Neural cell (in vitro differentiated cells): ENCODE measurements at regions not wholly inside any gene's neighbourhood (a gene's known extent, or its start where the extent isn't known, plus 50 kb on each side); places are given as distances from the start of the nearest gene placed in this dataset.

Experiments used
- H2AFZ ChIP-seq: fragments of 200-600, 300-800 bp; sonication (generic), shearing (Covaris generic); 2 replicates; pipeline ENCODE4 v1.6.0; 2014; ENCODE audit warnings: low read depth, mild to moderate bottlenecking, antibody characterized with exemption, low read length, moderate library complexity
- H3F3A ChIP-seq: fragments of 200-600 bp; shearing (Covaris generic); 2 replicates; pipeline ENCODE4 v1.6.1; 2016; ENCODE audit warnings: mild to moderate bottlenecking, moderate library complexity, mixed read lengths, antibody characterized with exemption, low read length; ENCODE audit not compliant: insufficient read depth, poor library complexity, severe bottlenecking
- H3K27ac ChIP-seq: fragments of 200-600, 300-800 bp; sonication (generic), shearing (Covaris generic); 2 replicates; pipeline ENCODE4 v1.5.1; 2014; ENCODE audit warnings: mild to moderate bottlenecking, low read length, moderate library complexity
- H3K27me3 ChIP-seq: fragments of 300-800, 200-600 bp; sonication (generic), shearing (Covaris generic); 2 replicates; pipeline ENCODE4 v1.6.0; 2014; ENCODE audit warnings: mild to moderate bottlenecking, low read depth, low read length, moderate library complexity; ENCODE audit not compliant: insufficient read depth
- H3K36me3 ChIP-seq: fragments of 300-800, 200-600 bp; sonication (generic), shearing (Covaris generic); 2 replicates; pipeline ENCODE4 v1.5.1; 2014; ENCODE audit warnings: mild to moderate bottlenecking, antibody characterized with exemption, low read length, moderate library complexity; ENCODE audit not compliant: insufficient read depth
- H3K4me2 ChIP-seq: fragments of 300-800, 200-600 bp; sonication (generic), shearing (Covaris generic); 2 replicates; pipeline ENCODE4 v1.6.0; 2014; ENCODE audit warnings: mild to moderate bottlenecking, low read length
- H3K4me3 ChIP-seq: fragments of 300-800, 200-600 bp; sonication (generic), shearing (Covaris generic); 2 replicates; pipeline ENCODE4 v1.5.1; 2014; ENCODE audit warnings: mild to moderate bottlenecking, low read length, moderate library complexity
- H3K79me2 ChIP-seq: fragments of 200-600 bp; shearing (Covaris generic); replicated peaks from 2 replicates; pipeline ENCODE4 v1.6.0; 2014; ENCODE audit warnings: mild to moderate bottlenecking, low read length, moderate library complexity; ENCODE audit not compliant: insufficient read depth
- H3K9ac ChIP-seq: fragments of 300-800, 200-600 bp; sonication (generic), shearing (Covaris generic); 2 replicates; pipeline ENCODE4 v1.6.1; 2016; ENCODE audit warnings: mild to moderate bottlenecking, low read length, mixed read lengths
- H3K9me2 ChIP-seq: fragments of 200-600 bp; shearing (Covaris generic); 2 replicates; pipeline ENCODE4 v1.6.1; 2016; ENCODE audit warnings: mild to moderate bottlenecking, low read length, mixed read lengths; ENCODE audit not compliant: insufficient read depth
- H3K9me3 ChIP-seq: fragments of 200-600, 300-800 bp; sonication (generic), shearing (Covaris generic); 2 replicates; pipeline ENCODE4 v1.6.1; 2016; ENCODE audit warnings: mild to moderate bottlenecking, mixed run types, low read length, moderate library complexity, mixed read lengths
- H4K20me1 ChIP-seq: fragments of 200-600 bp; shearing (Covaris generic); 2 replicates; pipeline ENCODE4 v1.6.1; 2016; ENCODE audit warnings: mild to moderate bottlenecking, mixed run types; ENCODE audit not compliant: insufficient read depth
- CTCF ChIP-seq: fragments of 450-650 bp; IDR thresholded peaks from 2 replicates; pipeline ENCODE4 v1.5.1; 2014; ENCODE audit warnings: antibody characterized with exemption, mild to moderate bottlenecking, moderate library complexity; ENCODE audit not compliant: poor library complexity, severe bottlenecking
- EP300 ChIP-seq: fragments of 450-650 bp; conservative IDR thresholded peaks from 2 replicates; pipeline ENCODE4 v1.6.1; 2014; ENCODE audit warnings: antibody characterized with exemption, mild to moderate bottlenecking, moderate library complexity; ENCODE audit not compliant: poor library complexity, severe bottlenecking
- EZH2 ChIP-seq: fragments of 200-600, 300-800 bp; shearing (Covaris generic), sonication (generic); IDR thresholded peaks from 2 replicates; pipeline ENCODE4 v1.6.1; 2014; ENCODE audit warnings: antibody characterized with exemption, low read length, borderline replicate concordance, mild to moderate bottlenecking; ENCODE audit not compliant: insufficient read depth, poor library complexity, severe bottlenecking
- MXI1 ChIP-seq: fragments of 450-650 bp; conservative IDR thresholded peaks from 2 replicates; pipeline ENCODE4 v1.6.1; 2014; ENCODE audit warnings: antibody characterized with exemption, mild to moderate bottlenecking; ENCODE audit not compliant: poor library complexity, severe bottlenecking
- POLR2AphosphoS5 ChIP-seq: IDR thresholded peaks from 2 replicates; pipeline ENCODE4 v1.6.1; 2012
- RAD21 ChIP-seq: fragments of 450-650 bp; conservative IDR thresholded peaks from 2 replicates; pipeline ENCODE4 v1.6.1; 2014; ENCODE audit warnings: antibody characterized with exemption, mild to moderate bottlenecking, moderate library complexity
- REST ChIP-seq: IDR thresholded peaks from 2 replicates; pipeline ENCODE4 v1.6.1; 2012; ENCODE audit warnings: borderline replicate concordance
- SMC3 ChIP-seq: fragments of 450-650 bp; conservative IDR thresholded peaks from 2 replicates; pipeline ENCODE4 v1.6.1; 2014; ENCODE audit warnings: antibody characterized with exemption, mild to moderate bottlenecking, moderate library complexity; ENCODE audit not compliant: poor library complexity

- no peaks in the 10 kb centered on the region for H3K36me3 ChIP-seq
- peaks cover 38% of the 10 kb centered on the region for H3K27me3 ChIP-seq
- H3K4me2 ChIP-seq, result no peak overlapping the region
These were observed 74.0 kb downstream of the FOXD2 start for GRCh38 chr1:47511825-47512224.

GRCh38 chr1:47513393-47513792 lies 75.5 kb downstream of the FOXD2 start:
- Histone ChIP-seq H4K20me1 (no peaks in the 10 kb centered on the region), H3K27me3 (peaks cover 22% of the 10 kb centered on the region), H3K79me2 (no peaks in the 10 kb centered on the region)
- no peak for TF ChIP-seq RAD21
- no peak for TF ChIP-seq SMC3
- no peak for TF ChIP-seq EP300
- TF ChIP-seq REST, result no peak
- no peak for TF ChIP-seq CTCF
- TF ChIP-seq EZH2, result no peak
- TF ChIP-seq POLR2AphosphoS5, result no peak
- TF ChIP-seq MXI1, result no peak

More at GRCh38 chr1:47511825-47512224, 74.0 kb downstream of the FOXD2 start:
- Histone ChIP-seq H3K9ac (no peak overlapping the region), H3K4me3 (no peak overlapping the region), H3K79me2 (no peaks in the 10 kb centered on the region), H3K27ac (no peak overlapping the region), H4K20me1 (no peaks in the 10 kb centered on the region), H3K9me3 (no peaks in the 10 kb centered on the region), H3F3A (no peaks in the 10 kb centered on the region), H2AFZ (no peak overlapping the region), H3K9me2 (no peaks in the 10 kb centered on the region)
- no peak for TF ChIP-seq EP300
- no peak for TF ChIP-seq CTCF
- no peak for TF ChIP-seq MXI1
- no peak for TF ChIP-seq REST

More at GRCh38 chr1:47513393-47513792, 75.5 kb downstream of the FOXD2 start:
- no peaks in the 10 kb centered on the region for H3K9me2 ChIP-seq
- no peak overlapping the region for H3K4me2 ChIP-seq
- H3K4me3 ChIP-seq, result no peak overlapping the region
- no peak overlapping the region for H3K27ac ChIP-seq
- no peaks in the 10 kb centered on the region for H3K36me3 ChIP-seq
- H3K9me3 ChIP-seq, result no peaks in the 10 kb centered on the region
- no peak overlapping the region for H2AFZ ChIP-seq
- H3F3A ChIP-seq, result no peaks in the 10 kb centered on the region
- no peak overlapping the region for H3K9ac ChIP-seq
